ENCODE measurements at regions not wholly inside any gene's neighbourhood (a gene's known extent, or its start where the extent isn't known, plus 50 kb on each side); places are given as distances from the start of the nearest gene placed in this dataset.
"Not testable (repeated sequence)": the region's sequence is repeated elsewhere in the genome, so short reads cannot be mapped to it uniquely, and the experiment has no call there.

- DNase-seq: no peak
Observed at GRCh38 chr3:112736805-112737566, 96.0 kb upstream of the CCDC80 start.

GRCh38 chr3:112736386-112736785 is 95.4 kb upstream of the CCDC80 start:
- no peak for DNase-seq

- no peak for DNase-seq
Observed at GRCh38 chr3:112735926-112736325, 95.0 kb upstream of the CCDC80 start.

- peak; percentile 55 to 95 for DNase-seq
Observed at GRCh38 chr3:112734736-112735350, 93.9 kb upstream of the CCDC80 start.

- DNase-seq: no peak
Observed at GRCh38 chr3:112734171-112734570, 93.2 kb upstream of the CCDC80 start.

GRCh38 chr3:112730210-112730609 is 89.3 kb upstream of the CCDC80 start:
- DNase-seq: no peak

- no peak for DNase-seq
Observed at GRCh38 chr3:112721231-112721630, 80.3 kb upstream of the CCDC80 start.

- no peak for DNase-seq
Observed at GRCh38 chr3:112718967-112719366, 78.0 kb upstream of the CCDC80 start.

GRCh38 chr3:112718516-112718915 is 77.6 kb upstream of the CCDC80 start:
- no peak for DNase-seq

- peak; percentile 45 to 48 for DNase-seq
Observed at GRCh38 chr3:112709911-112710310, 69.0 kb upstream of the CCDC80 start.

GRCh38 chr3:112699436-112699978 is 58.6 kb upstream of the CCDC80 start:
- peak in 1 of 2 donors; percentile 35 for DNase-seq

GRCh38 chr3:112698442-112698841 is 57.5 kb upstream of the CCDC80 start:
- not testable (repeated sequence) for DNase-seq

GRCh38 chr3:112696244-112696643 is 55.3 kb upstream of the CCDC80 start:
- DNase-seq: not testable (repeated sequence)

GRCh38 chr3:112695377-112696108 is 54.6 kb upstream of the CCDC80 start:
- not testable (repeated sequence) for DNase-seq

GRCh38 chr3:112694906-112695305 is 54.0 kb upstream of the CCDC80 start:
- DNase-seq: not testable (repeated sequence)

GRCh38 chr3:112693186-112693585 is 52.2 kb upstream of the CCDC80 start:
- no peak for DNase-seq
